ENCODE measurements at regions not wholly inside any gene's neighbourhood (a gene's known extent, or its start where the extent isn't known, plus 50 kb on each side); places are given as distances from the start of the nearest gene placed in this dataset.

GRCh38 chr2:149921911-149922616, 334.5 kb upstream of the MMADHC start:
- H3K27ac Mint-ChIP-seq = no peak overlapping the region
- peaks cover 6 to 15% of the 10 kb centered on the region in 2 donors for H3K9me3 Mint-ChIP-seq
- H3K4me3 Mint-ChIP-seq = no peak overlapping the region
- DNase-seq = no peak
- H3K36me3 Mint-ChIP-seq = no peaks in the 10 kb centered on the region
- H3K27me3 Mint-ChIP-seq = no peaks in the 10 kb centered on the region
- ATAC-seq (replicated peaks) = no peak
- no peaks in the 10 kb centered on the region for H3K4me1 Mint-ChIP-seq

GRCh38 chr2:149920389-149920788, 332.8 kb upstream of the MMADHC start:
- Mint-ChIP-seq H3K27ac (no peak overlapping the region), H3K36me3 (no peaks in the 10 kb centered on the region), H3K9me3 (peaks cover 6 to 15% of the 10 kb centered on the region in 2 donors), H3K4me1 (no peaks in the 10 kb centered on the region), H3K27me3 (no peaks in the 10 kb centered on the region), H3K4me3 (no peak overlapping the region)
- ATAC-seq (replicated peaks) (no peak), DNase-seq (no peak)

- Mint-ChIP-seq H3K4me3 (no peak overlapping the region), H3K27me3 (no peaks in the 10 kb centered on the region), H3K36me3 (no peaks in the 10 kb centered on the region), H3K27ac (no peak overlapping the region), H3K9me3 (peaks cover 12 to 14% of the 10 kb centered on the region in 2 donors), H3K4me1 (no peaks in the 10 kb centered on the region)
- DNase-seq (no peak), ATAC-seq (replicated peaks) (no peak)
These were observed 327.6 kb upstream of the MMADHC start for GRCh38 chr2:149915151-149915550.

GRCh38 chr2:149908726-149909683, 321.4 kb upstream of the MMADHC start:
- DNase-seq (no peak), ATAC-seq (replicated peaks) (no peak)
- no peaks in the 10 kb centered on the region for H3K27me3 Mint-ChIP-seq
- H3K4me3 Mint-ChIP-seq = no peak overlapping the region
- H3K9me3 Mint-ChIP-seq = peaks cover 0 to 10% of the 10 kb centered on the region in 2 donors
- no peak overlapping the region for H3K27ac Mint-ChIP-seq
- H3K4me1 Mint-ChIP-seq = no peaks in the 10 kb centered on the region
- H3K36me3 Mint-ChIP-seq = no peaks in the 10 kb centered on the region

GRCh38 chr2:149906886-149907285, 319.3 kb upstream of the MMADHC start:
- no peak overlapping the region for H3K4me3 Mint-ChIP-seq
- DNase-seq (no peak), ATAC-seq (replicated peaks) (no peak)
- no peak overlapping the region for H3K27ac Mint-ChIP-seq
- no peaks in the 10 kb centered on the region for H3K27me3 Mint-ChIP-seq
- peaks cover 0 to 8% of the 10 kb centered on the region in 2 donors for H3K9me3 Mint-ChIP-seq
- no peaks in the 10 kb centered on the region for H3K36me3 Mint-ChIP-seq
- H3K4me1 Mint-ChIP-seq = no peaks in the 10 kb centered on the region

- Mint-ChIP-seq H3K9me3 (peaks cover 0 to 2% of the 10 kb centered on the region in 2 donors), H3K4me3 (no peak overlapping the region), H3K27me3 (no peaks in the 10 kb centered on the region), H3K4me1 (no peaks in the 10 kb centered on the region), H3K27ac (no peak overlapping the region), H3K36me3 (no peaks in the 10 kb centered on the region)
- DNase-seq = no peak
- ATAC-seq (replicated peaks) = no peak
These were observed 317.0 kb upstream of the MMADHC start for GRCh38 chr2:149904352-149905175.

GRCh38 chr2:149903626-149904025, 316.1 kb upstream of the MMADHC start:
- Mint-ChIP-seq H3K4me3 (no peak overlapping the region), H3K9me3 (peaks cover 0 to 2% of the 10 kb centered on the region in 2 donors), H3K36me3 (no peaks in the 10 kb centered on the region), H3K27me3 (no peaks in the 10 kb centered on the region), H3K4me1 (no peaks in the 10 kb centered on the region), H3K27ac (no peak overlapping the region)
- ATAC-seq (replicated peaks) (no peak), DNase-seq (no peak)

- DNase-seq (no peak), ATAC-seq (replicated peaks) (no peak)
- peaks cover 0 to 2% of the 10 kb centered on the region in 2 donors for H3K9me3 Mint-ChIP-seq
- no peaks in the 10 kb centered on the region for H3K27me3 Mint-ChIP-seq
- H3K4me1 Mint-ChIP-seq = no peaks in the 10 kb centered on the region
- no peaks in the 10 kb centered on the region for H3K36me3 Mint-ChIP-seq
- no peak overlapping the region for H3K4me3 Mint-ChIP-seq
- no peak overlapping the region for H3K27ac Mint-ChIP-seq
These were observed 314.5 kb upstream of the MMADHC start for GRCh38 chr2:149902081-149902480.

- H3K9me3 Mint-ChIP-seq = peaks cover 0 to 2% of the 10 kb centered on the region in 2 donors
- no peaks in the 10 kb centered on the region for H3K4me1 Mint-ChIP-seq
- H3K27me3 Mint-ChIP-seq = no peaks in the 10 kb centered on the region
- H3K27ac Mint-ChIP-seq = no peak overlapping the region
- H3K4me3 Mint-ChIP-seq = no peak overlapping the region
- no peak for ATAC-seq (replicated peaks)
- no peak for DNase-seq
- H3K36me3 Mint-ChIP-seq = no peaks in the 10 kb centered on the region
These were observed 313.8 kb upstream of the MMADHC start for GRCh38 chr2:149901231-149901859.

- Mint-ChIP-seq H3K27ac (no peak overlapping the region), H3K4me1 (no peaks in the 10 kb centered on the region), H3K9me3 (peaks cover 0 to 2% of the 10 kb centered on the region in 2 donors), H3K36me3 (no peaks in the 10 kb centered on the region), H3K4me3 (no peak overlapping the region), H3K27me3 (no peaks in the 10 kb centered on the region)
- DNase-seq (no peak), ATAC-seq (replicated peaks) (no peak)
These were observed 311.8 kb upstream of the MMADHC start for GRCh38 chr2:149899390-149899789.

GRCh38 chr2:149894760-149895159, 307.2 kb upstream of the MMADHC start:
- ATAC-seq (replicated peaks) (no peak), DNase-seq (no peak)
- H3K4me3 Mint-ChIP-seq = no peak overlapping the region
- no peaks in the 10 kb centered on the region for H3K9me3 Mint-ChIP-seq
- no peaks in the 10 kb centered on the region for H3K36me3 Mint-ChIP-seq
- no peaks in the 10 kb centered on the region for H3K4me1 Mint-ChIP-seq
- no peaks in the 10 kb centered on the region for H3K27me3 Mint-ChIP-seq
- H3K27ac Mint-ChIP-seq = no peak overlapping the region

GRCh38 chr2:149894226-149894625, 306.7 kb upstream of the MMADHC start:
- no peaks in the 10 kb centered on the region for H3K9me3 Mint-ChIP-seq
- H3K4me1 Mint-ChIP-seq = no peaks in the 10 kb centered on the region
- no peak overlapping the region for H3K4me3 Mint-ChIP-seq
- no peaks in the 10 kb centered on the region for H3K27me3 Mint-ChIP-seq
- H3K36me3 Mint-ChIP-seq = no peaks in the 10 kb centered on the region
- ATAC-seq (replicated peaks) = no peak
- H3K27ac Mint-ChIP-seq = no peak overlapping the region
- no peak for DNase-seq

GRCh38 chr2:149892563-149892962, 305.0 kb upstream of the MMADHC start:
- DNase-seq (no peak), ATAC-seq (replicated peaks) (no peak)
- Mint-ChIP-seq H3K27me3 (no peaks in the 10 kb centered on the region), H3K4me3 (no peak overlapping the region), H3K4me1 (no peaks in the 10 kb centered on the region), H3K27ac (no peak overlapping the region), H3K9me3 (no peaks in the 10 kb centered on the region), H3K36me3 (no peaks in the 10 kb centered on the region)

- Mint-ChIP-seq H3K4me1 (no peaks in the 10 kb centered on the region), H3K27ac (no peak overlapping the region), H3K27me3 (no peaks in the 10 kb centered on the region), H3K4me3 (no peak overlapping the region), H3K36me3 (no peaks in the 10 kb centered on the region), H3K9me3 (no peaks in the 10 kb centered on the region)
- ATAC-seq (replicated peaks) = no peak
- DNase-seq = no peak
These were observed 298.4 kb upstream of the MMADHC start for GRCh38 chr2:149885946-149886345.

All from stimulated activated naive B cell treated with anti-CD40 and anti-IgM and Interleukin-4, amounts not matched to agents 10 μg/mL and 1 μg/mL and 100 μg/mL, for 72 hours (primary cell).